Lower leg skin (tissue), 3 donors: ENCODE measurements at regions not wholly inside any gene's neighbourhood (a gene's known extent, or its start where the extent isn't known, plus 50 kb on each side); places are given as distances from the start of the nearest gene placed in this dataset.

Experiments used
- POLR2A ChIP-seq, 2 donors: fragments of 450-650 bp; IDR thresholded peaks; one replicate each; pipeline ENCODE4 v1.6.1; 2016 to 2017; ENCODE audit warnings: antibody characterized with exemption in 2 of 2, mild to moderate bottlenecking in 1 of 2, moderate library complexity in 1 of 2
- TF ChIP-seq, protein P1 (sequence below), 3 donors: fragments of 450-650 bp; IDR thresholded peaks; one replicate each; pipeline ENCODE4 v1.5.1; 2016; ENCODE audit warnings: antibody characterized with exemption in 3 of 3, mild to moderate bottlenecking in 3 of 3, moderate library complexity in 2 of 3

DNA sequence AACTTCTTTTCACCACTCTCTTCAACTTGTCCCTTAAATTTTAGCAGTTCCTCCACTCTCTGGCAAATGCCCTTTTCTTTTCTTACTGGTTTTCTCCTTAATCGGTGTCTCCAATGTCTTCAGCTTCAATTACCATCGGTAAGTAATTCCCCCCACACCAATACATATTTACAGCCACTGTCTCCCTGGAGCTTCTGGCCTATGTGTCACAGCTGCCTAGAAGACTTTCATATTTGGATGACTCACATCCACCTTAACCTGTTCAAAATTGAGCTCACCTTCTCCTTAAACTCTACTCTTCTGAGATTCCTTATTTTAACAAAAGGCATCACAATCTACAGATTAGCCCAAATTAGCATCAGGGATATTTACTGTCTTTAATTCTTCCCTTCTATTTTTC is 380.4 kb downstream of the POM121L12 start:
- TF ChIP-seq, protein P1, sequence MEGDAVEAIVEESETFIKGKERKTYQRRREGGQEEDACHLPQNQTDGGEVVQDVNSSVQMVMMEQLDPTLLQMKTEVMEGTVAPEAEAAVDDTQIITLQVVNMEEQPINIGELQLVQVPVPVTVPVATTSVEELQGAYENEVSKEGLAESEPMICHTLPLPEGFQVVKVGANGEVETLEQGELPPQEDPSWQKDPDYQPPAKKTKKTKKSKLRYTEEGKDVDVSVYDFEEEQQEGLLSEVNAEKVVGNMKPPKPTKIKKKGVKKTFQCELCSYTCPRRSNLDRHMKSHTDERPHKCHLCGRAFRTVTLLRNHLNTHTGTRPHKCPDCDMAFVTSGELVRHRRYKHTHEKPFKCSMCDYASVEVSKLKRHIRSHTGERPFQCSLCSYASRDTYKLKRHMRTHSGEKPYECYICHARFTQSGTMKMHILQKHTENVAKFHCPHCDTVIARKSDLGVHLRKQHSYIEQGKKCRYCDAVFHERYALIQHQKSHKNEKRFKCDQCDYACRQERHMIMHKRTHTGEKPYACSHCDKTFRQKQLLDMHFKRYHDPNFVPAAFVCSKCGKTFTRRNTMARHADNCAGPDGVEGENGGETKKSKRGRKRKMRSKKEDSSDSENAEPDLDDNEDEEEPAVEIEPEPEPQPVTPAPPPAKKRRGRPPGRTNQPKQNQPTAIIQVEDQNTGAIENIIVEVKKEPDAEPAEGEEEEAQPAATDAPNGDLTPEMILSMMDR (IDR thresholded peaks at IDR 0.05): no peak
- TF ChIP-seq POLR2A (IDR thresholded peaks at IDR 0.05): no peak
